ENCODE measurements at regions not wholly inside any gene's neighbourhood (a gene's known extent, or its start where the extent isn't known, plus 50 kb on each side); places are given as distances from the start of the nearest gene placed in this dataset.

GRCh38 chr10:78904196-78904595 lies 164.6 kb upstream of the ZMIZ1 start:
- no peak for DNase-seq
- intact Hi-C loops (cut with DNase I, micrococcal nuclease) = no loop called here
- no peak for ATAC-seq

- intact Hi-C loops (cut with DNase I, micrococcal nuclease) = no loop called here
- no peak for DNase-seq
- ATAC-seq = no peak
Observed at GRCh38 chr10:78905015-78905956, 163.5 kb upstream of the ZMIZ1 start.

- ATAC-seq (no peak), DNase-seq (no peak)
- intact Hi-C loops (cut with DNase I, micrococcal nuclease) = no loop called here
Observed at GRCh38 chr10:78905957-78906308, 162.8 kb upstream of the ZMIZ1 start.

- DNase-seq (no peak), ATAC-seq (no peak)
- intact Hi-C loops (cut with DNase I, micrococcal nuclease) = no loop called here
Observed at GRCh38 chr10:78906734-78907390, 161.9 kb upstream of the ZMIZ1 start.

GRCh38 chr10:78907551-78908211 lies 161.1 kb upstream of the ZMIZ1 start:
- DNase-seq (no peak), ATAC-seq (no peak)
- intact Hi-C loops (cut with DNase I, micrococcal nuclease) = no loop called here

- no peak for ATAC-seq
- intact Hi-C loops (cut with DNase I, micrococcal nuclease) = no loop called here
- peak in 1 of 2 donors; percentile 4 for DNase-seq
Observed at GRCh38 chr10:78909221-78909620, 159.5 kb upstream of the ZMIZ1 start.

GRCh38 chr10:78910021-78910420 lies 158.7 kb upstream of the ZMIZ1 start:
- ATAC-seq = no peak
- peak in 1 of 2 donors; percentile 6 for DNase-seq
- intact Hi-C loops (cut with DNase I, micrococcal nuclease) = no loop called here

GRCh38 chr10:78910476-78910875 lies 158.3 kb upstream of the ZMIZ1 start:
- DNase-seq = peak in 1 of 2 donors; percentile 5

GRCh38 chr10:78910886-78911285 lies 157.9 kb upstream of the ZMIZ1 start:
- ATAC-seq (no peak), DNase-seq (peak in 1 of 2 donors; percentile 3)
- intact Hi-C loops (cut with DNase I, micrococcal nuclease) = no loop called here

More at GRCh38 chr10:78910476-78910875, 158.3 kb upstream of the ZMIZ1 start:
- no peak for ATAC-seq
- intact Hi-C loops (cut with DNase I, micrococcal nuclease) = no loop called here

- DNase-seq = peak in 1 of 2 donors; percentile 9
- intact Hi-C loops (cut with DNase I, micrococcal nuclease) = no loop called here
- ATAC-seq = no peak
Observed at GRCh38 chr10:78911533-78912340, 157.0 kb upstream of the ZMIZ1 start.

GRCh38 chr10:78912361-78913218 lies 156.2 kb upstream of the ZMIZ1 start:
- DNase-seq (no peak), ATAC-seq (no peak)
- intact Hi-C loops (cut with DNase I, micrococcal nuclease) = no loop called here

GRCh38 chr10:78913219-78914059 lies 155.3 kb upstream of the ZMIZ1 start:
- ATAC-seq (peak; percentile 88), DNase-seq (peak; percentile 62 to 85)
- intact Hi-C loops (cut with DNase I, micrococcal nuclease) = no loop called here

GRCh38 chr10:78914060-78914378 lies 154.7 kb upstream of the ZMIZ1 start:
- ATAC-seq (no peak), DNase-seq (no peak)
- intact Hi-C loops (cut with DNase I, micrococcal nuclease) = no loop called here

GRCh38 chr10:78914502-78915189 lies 154.1 kb upstream of the ZMIZ1 start:
- intact Hi-C loops (cut with DNase I, micrococcal nuclease) = no loop called here
- DNase-seq (peak in 1 of 2 donors; percentile 44), ATAC-seq (peak; percentile 67)

- DNase-seq (no peak), ATAC-seq (no peak)
- intact Hi-C loops (cut with DNase I, micrococcal nuclease) = no loop called here
Observed at GRCh38 chr10:78915190-78915518, 153.6 kb upstream of the ZMIZ1 start.

- intact Hi-C loops (cut with DNase I, micrococcal nuclease) = no loop called here
- no peak for ATAC-seq
Observed at GRCh38 chr10:78916227-78916626, 152.5 kb upstream of the ZMIZ1 start.

More at GRCh38 chr10:78916227-78916626, 152.5 kb upstream of the ZMIZ1 start:
- DNase-seq = no peak
